Activated B cell treated with CpG ODN at 0.5 μM for 24 hours (primary cell): ENCODE measurements at regions not wholly inside any gene's neighbourhood (a gene's known extent, or its start where the extent isn't known, plus 50 kb on each side); places are given as distances from the start of the nearest gene placed in this dataset.

ENCODE experiments used
- ATAC-seq: fragments of 200-7000 bp; cut with Tn5 transposase; one replicate; pipeline ENCODE4 v1.10.0; 2021; ENCODE audit warnings: low read depth, mild to moderate bottlenecking, moderate library complexity
- CTCF ChIA-PET: fragments of 350-600 bp; sonication (Branson Sonifier 250); formaldehyde crosslinking; loops from one replicate; lab custom pipeline; 2021; ENCODE audit warnings: antibody characterized with exemption; lab: Charles Lee
- POLR2A ChIA-PET: fragments of 350-600 bp; sonication (Branson Sonifier 250); formaldehyde crosslinking; loops from one replicate; lab custom pipeline; 2021; ENCODE audit warnings: antibody characterized with exemption; lab: Charles Lee
- DNase-seq: peaks from one replicate; pipeline ENCODE4 v3.0.0; 2022
- H3K27ac Mint-ChIP-seq: one replicate; pipeline ENCODE4 v1.8.0; 2020; ENCODE audit warnings: mixed read lengths
- H3K27me3 Mint-ChIP-seq: one replicate; pipeline ENCODE4 v1.8.0; 2021; ENCODE audit warnings: mixed read lengths
- H3K36me3 Mint-ChIP-seq: one replicate; pipeline ENCODE4 v1.8.0; 2021; ENCODE audit warnings: low read depth, mixed read lengths
- H3K4me1 Mint-ChIP-seq: one replicate; pipeline ENCODE4 v1.8.0; 2021; ENCODE audit warnings: mixed read lengths
- H3K4me3 Mint-ChIP-seq: one replicate; pipeline ENCODE4 v1.8.0; 2020; ENCODE audit warnings: mild to moderate bottlenecking, mixed read lengths
- H3K9me3 Mint-ChIP-seq: one replicate; pipeline ENCODE4 v1.8.0; 2020; ENCODE audit warnings: mixed read lengths
- intact Hi-C: fragments of 100-400 bp; cut with micrococcal nuclease; formaldehyde crosslinking; loops from one replicate; pipeline ENCODE4 v1.15.1; 2024
- TF ChIP-seq, protein P1 (sequence below): fragments of 200-600 bp; IDR thresholded peaks from one replicate; pipeline ENCODE4 v1.8.0; 2022; ENCODE audit warnings: antibody characterized with exemption, mild to moderate bottlenecking

DNA sequence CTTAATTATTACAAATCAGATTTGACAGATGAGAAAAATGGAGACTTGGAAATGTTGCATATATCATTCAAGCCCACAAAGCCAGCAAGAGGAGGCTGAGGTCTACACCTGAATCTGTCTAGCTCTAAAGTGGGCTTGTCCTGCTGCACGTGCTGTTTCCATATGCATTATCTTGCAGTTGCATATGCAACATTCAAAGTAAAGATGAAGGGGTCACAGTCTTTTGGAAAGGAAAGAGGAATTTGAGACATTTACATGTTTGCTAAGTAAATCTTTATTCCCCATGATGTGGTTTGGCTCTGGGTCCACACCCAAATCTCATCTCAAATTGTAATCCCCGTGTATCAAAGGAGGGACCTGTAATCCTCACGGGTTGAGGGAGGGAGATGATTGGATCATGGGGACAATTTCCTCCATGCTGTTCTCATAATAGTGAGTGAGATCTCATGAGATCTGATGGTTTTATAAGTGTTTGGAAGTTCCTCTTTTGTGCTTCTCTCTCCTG is 98.3 kb downstream of the BACH1 start:
- no peak overlapping the region for H3K4me3 Mint-ChIP-seq
- DNase-seq (no peak), ATAC-seq (no peak)
- TF ChIP-seq, protein P1, sequence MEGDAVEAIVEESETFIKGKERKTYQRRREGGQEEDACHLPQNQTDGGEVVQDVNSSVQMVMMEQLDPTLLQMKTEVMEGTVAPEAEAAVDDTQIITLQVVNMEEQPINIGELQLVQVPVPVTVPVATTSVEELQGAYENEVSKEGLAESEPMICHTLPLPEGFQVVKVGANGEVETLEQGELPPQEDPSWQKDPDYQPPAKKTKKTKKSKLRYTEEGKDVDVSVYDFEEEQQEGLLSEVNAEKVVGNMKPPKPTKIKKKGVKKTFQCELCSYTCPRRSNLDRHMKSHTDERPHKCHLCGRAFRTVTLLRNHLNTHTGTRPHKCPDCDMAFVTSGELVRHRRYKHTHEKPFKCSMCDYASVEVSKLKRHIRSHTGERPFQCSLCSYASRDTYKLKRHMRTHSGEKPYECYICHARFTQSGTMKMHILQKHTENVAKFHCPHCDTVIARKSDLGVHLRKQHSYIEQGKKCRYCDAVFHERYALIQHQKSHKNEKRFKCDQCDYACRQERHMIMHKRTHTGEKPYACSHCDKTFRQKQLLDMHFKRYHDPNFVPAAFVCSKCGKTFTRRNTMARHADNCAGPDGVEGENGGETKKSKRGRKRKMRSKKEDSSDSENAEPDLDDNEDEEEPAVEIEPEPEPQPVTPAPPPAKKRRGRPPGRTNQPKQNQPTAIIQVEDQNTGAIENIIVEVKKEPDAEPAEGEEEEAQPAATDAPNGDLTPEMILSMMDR, result no peak
- H3K36me3 Mint-ChIP-seq, result peaks cover 48% of the 10 kb centered on the region
- no peak overlapping the region for H3K27ac Mint-ChIP-seq
- POLR2A ChIA-PET, result no interaction called here
- H3K4me1 Mint-ChIP-seq, result no peaks in the 10 kb centered on the region
- H3K9me3 Mint-ChIP-seq, result peaks cover 26% of the 10 kb centered on the region
- intact Hi-C loops, result no loop called here
- no peaks in the 10 kb centered on the region for H3K27me3 Mint-ChIP-seq
- CTCF ChIA-PET, result no interaction called here

DNA sequence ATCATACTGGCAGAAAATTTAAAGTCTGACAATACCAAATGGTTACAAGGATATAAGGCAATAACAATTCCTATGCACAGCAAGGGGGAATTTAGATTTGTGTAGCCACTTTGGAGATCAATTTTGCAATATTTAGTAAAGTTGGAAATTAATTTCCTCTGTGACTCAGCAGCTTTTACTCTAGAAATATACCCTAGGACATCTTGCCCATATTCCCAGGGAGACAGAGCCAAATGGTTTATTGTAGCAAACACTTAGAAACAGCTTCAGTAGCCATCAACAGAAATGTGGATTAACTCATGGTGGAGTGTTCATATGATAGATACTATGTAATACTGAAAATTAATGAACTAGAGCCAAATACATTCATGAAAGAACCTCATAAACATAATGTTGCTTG is 104.6 kb downstream of the BACH1 start:
- POLR2A ChIA-PET, result no interaction called here
- H3K4me3 Mint-ChIP-seq, result no peak overlapping the region
- no peak overlapping the region for H3K27ac Mint-ChIP-seq
- DNase-seq, result no peak
- CTCF ChIA-PET, result no interaction called here
- H3K36me3 Mint-ChIP-seq, result peaks cover 30% of the 10 kb centered on the region
- no peaks in the 10 kb centered on the region for H3K27me3 Mint-ChIP-seq
- peaks cover 4% of the 10 kb centered on the region for H3K4me1 Mint-ChIP-seq
- peaks cover 18% of the 10 kb centered on the region for H3K9me3 Mint-ChIP-seq
- TF ChIP-seq, protein P1, result no peak
- intact Hi-C loops, result no loop called here
- ATAC-seq, result no peak

GRCh38 chr21:29403922-29404538 is 105.3 kb downstream of the BACH1 start:
- ChIA-PET CTCF (interaction anchor here (1.0 kb wide), 1 partner anchor 27 kb away, joined by 3 read pairs; no protein-coding TSS in a partner anchor), POLR2A (no interaction called here)
- Mint-ChIP-seq H3K4me3 (no peak overlapping the region), H3K4me1 (peaks cover 4% of the 10 kb centered on the region), H3K27ac (no peak overlapping the region), H3K36me3 (peaks cover 23% of the 10 kb centered on the region), H3K9me3 (peaks cover 11% of the 10 kb centered on the region), H3K27me3 (no peaks in the 10 kb centered on the region)
- TF ChIP-seq, protein P1, result no peak
- no peak for DNase-seq
- no peak for ATAC-seq
- intact Hi-C loops, result no loop called here

DNA sequence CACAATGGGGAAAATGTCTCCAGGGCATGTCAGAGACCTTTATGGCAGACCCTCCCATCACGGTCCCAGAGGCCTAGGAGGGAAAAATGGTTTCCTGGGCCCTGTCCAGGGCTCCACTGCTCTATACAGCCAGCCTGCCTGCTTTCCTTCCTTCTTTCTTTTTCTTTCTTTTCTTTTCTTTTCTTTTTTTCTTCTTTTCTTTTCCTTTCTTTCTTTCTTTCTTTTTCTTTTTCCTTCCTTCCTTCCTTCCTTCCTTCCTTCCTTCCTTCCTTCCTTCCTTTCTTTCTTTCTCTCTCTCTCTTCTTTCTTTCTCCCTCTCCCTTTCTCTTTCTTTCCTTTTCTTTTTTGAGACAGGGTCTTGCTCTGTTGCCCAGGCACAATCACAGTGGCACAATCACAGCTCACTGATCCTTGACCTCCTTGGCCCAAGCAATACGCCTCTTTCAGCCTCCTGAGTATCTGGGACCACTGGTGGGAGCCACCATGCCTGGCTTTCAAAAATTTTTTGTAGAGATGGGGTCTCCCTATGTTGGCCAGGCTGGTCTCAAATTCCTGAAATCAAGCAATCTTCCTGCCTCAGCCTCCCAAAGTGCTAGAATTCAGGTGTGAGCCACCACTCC is 106.9 kb downstream of the BACH1 start:
- CTCF ChIA-PET, result no interaction called here
- no peak overlapping the region for H3K27ac Mint-ChIP-seq
- peaks cover 1% of the 10 kb centered on the region for H3K9me3 Mint-ChIP-seq
- peaks cover 4% of the 10 kb centered on the region for H3K4me1 Mint-ChIP-seq
- DNase-seq (no peak), ATAC-seq (no peak)
- no peaks in the 10 kb centered on the region for H3K27me3 Mint-ChIP-seq
- POLR2A ChIA-PET, result no interaction called here
- intact Hi-C loops, result no loop called here
- TF ChIP-seq, protein P1, result no peak
- H3K36me3 Mint-ChIP-seq, result peaks cover 8% of the 10 kb centered on the region
- no peak overlapping the region for H3K4me3 Mint-ChIP-seq

DNA sequence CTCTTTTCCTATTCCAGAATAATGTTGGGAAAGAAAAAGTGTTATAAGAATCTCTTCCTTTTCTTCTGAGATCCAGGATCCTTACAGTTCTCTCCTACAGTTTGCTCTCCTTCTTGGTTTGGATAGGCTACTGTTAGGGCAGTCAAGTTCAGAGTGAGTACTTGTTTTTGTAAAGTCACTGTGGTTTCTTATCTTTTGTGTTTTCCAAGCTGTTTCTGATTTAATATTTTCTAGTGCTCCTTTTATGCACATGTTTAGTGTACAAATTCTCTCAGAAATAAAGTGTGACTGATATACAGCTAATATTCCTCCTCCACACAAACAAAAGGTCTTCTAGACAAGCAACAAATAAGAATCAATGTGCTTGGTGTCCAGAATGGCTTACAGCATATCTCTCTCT is 107.7 kb downstream of the BACH1 start:
- TF ChIP-seq, protein P1, result no peak
- Mint-ChIP-seq H3K4me1 (peaks cover 4% of the 10 kb centered on the region), H3K4me3 (no peak overlapping the region), H3K27ac (no peak overlapping the region), H3K9me3 (no peaks in the 10 kb centered on the region), H3K27me3 (no peaks in the 10 kb centered on the region), H3K36me3 (peaks cover 3% of the 10 kb centered on the region)
- DNase-seq (no peak), ATAC-seq (no peak)
- POLR2A ChIA-PET, result no interaction called here
- intact Hi-C loops, result no loop called here
- CTCF ChIA-PET, result no interaction called here
